ENCODE measurements at regions not wholly inside any gene's neighbourhood (a gene's known extent, or its start where the extent isn't known, plus 50 kb on each side); places are given as distances from the start of the nearest gene placed in this dataset.

DNA sequence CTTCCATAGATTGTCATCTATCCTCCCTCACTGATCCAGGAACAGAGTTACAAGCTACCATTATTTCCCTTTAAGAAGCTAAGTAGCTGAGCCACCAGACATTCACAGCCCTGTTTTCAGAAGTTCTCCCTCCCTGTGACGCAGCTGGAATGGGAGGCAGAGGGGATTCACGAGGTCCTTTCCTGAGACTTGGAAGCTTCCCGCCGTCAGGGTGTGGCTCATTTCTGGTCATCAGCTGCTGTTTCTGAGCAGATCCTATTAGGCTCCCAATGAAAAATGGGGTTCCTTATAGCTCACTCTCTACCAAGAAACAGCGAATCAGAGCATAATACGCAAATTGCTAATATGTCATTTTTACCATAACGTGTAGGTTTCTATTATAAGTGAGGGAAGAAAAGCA, 559.3 kb upstream of the ID2 start:
- Histone ChIP-seq H3K56ac (ENCODE audit: insufficient read length, low read depth, low read length) (no peak overlapping the region), H4K5ac (ENCODE audit: insufficient read length, low read depth, low read length) (no peak overlapping the region), H3K79me1 (ENCODE audit: insufficient read depth, low read depth, low read length, poor library complexity, severe bottlenecking) (no peaks in the 10 kb centered on the region), H3K14ac (ENCODE audit: insufficient read depth, low read length) (no peak overlapping the region), H2BK20ac (ENCODE audit: low read depth, low read length, poor library complexity, severe bottlenecking) (no peak overlapping the region), H4K20me1 (ENCODE audit: control insufficient read depth, insufficient read depth, insufficient read length) (no peaks in the 10 kb centered on the region), H3K27me3 (ENCODE audit: insufficient read depth, low read length) (no peaks in the 10 kb centered on the region), H2BK12ac (ENCODE audit: insufficient read length, low read depth, low read length) (no peak overlapping the region), H3K9me3 (ENCODE audit: control insufficient read depth, low read depth, low read length) (no peaks in the 10 kb centered on the region), H4K91ac (ENCODE audit: insufficient read length, low read depth, low read length) (no peak overlapping the region), H3K9ac (ENCODE audit: extremely low read depth, insufficient read length, low read length) (no peak overlapping the region), H3K18ac (ENCODE audit: insufficient read length, low read depth, low read length) (no peak overlapping the region), H3K4me2 (ENCODE audit: insufficient read depth, insufficient read length, low read length) (no peak overlapping the region), H2BK120ac (ENCODE audit: low read depth, low read length, poor library complexity, severe bottlenecking) (no peak overlapping the region), H3K4me1 (ENCODE audit: insufficient read depth, low read length) (no peaks in the 10 kb centered on the region), H4K8ac (replicated peaks; ENCODE audit: insufficient read length, low read depth, low read length) (no peak overlapping the region), H2AK5ac (ENCODE audit: insufficient read length, low read length) (no peak overlapping the region), H3K23me2 (ENCODE audit: insufficient read length, low read depth, low read length, poor library complexity, severe bottlenecking) (no peaks in the 10 kb centered on the region), H3K79me2 (ENCODE audit: insufficient read depth, low read length) (no peaks in the 10 kb centered on the region), H3T11ph (ENCODE audit: low read length) (no peak overlapping the region), H3K4ac (ENCODE audit: low read depth, low read length) (no peak overlapping the region), H3K23ac (ENCODE audit: insufficient read length, low read depth, low read length) (no peak overlapping the region), H2AFZ (ENCODE audit: low read length) (no peak overlapping the region), H2BK5ac (ENCODE audit: insufficient read length, low read length) (no peak overlapping the region), H3K27ac (ENCODE audit: insufficient read length, low read depth, low read length) (no peak overlapping the region), H2BK15ac (ENCODE audit: low read depth, low read length) (no peak overlapping the region)
- Mint-ChIP-seq H3K27me3 (ENCODE audit: low read depth) (peaks cover 3% of the 10 kb centered on the region; the same call in 1 of the 2 replicates), H3K4me1 (peaks cover 7 to 8% of the 10 kb centered on the region in 2 experiments; a peak in 3 of 4 replicates), H3K4me3 (no peak overlapping the region), H3K9me3 (no peaks in the 10 kb centered on the region), H3K36me3 (ENCODE audit: insufficient read depth in 1 of 3, low read depth in 3 of 3) (no peaks in the 10 kb centered on the region), H3K27ac (no peak overlapping the region)
- DNase-seq = no peak
- TF ChIP-seq, protein P1, sequence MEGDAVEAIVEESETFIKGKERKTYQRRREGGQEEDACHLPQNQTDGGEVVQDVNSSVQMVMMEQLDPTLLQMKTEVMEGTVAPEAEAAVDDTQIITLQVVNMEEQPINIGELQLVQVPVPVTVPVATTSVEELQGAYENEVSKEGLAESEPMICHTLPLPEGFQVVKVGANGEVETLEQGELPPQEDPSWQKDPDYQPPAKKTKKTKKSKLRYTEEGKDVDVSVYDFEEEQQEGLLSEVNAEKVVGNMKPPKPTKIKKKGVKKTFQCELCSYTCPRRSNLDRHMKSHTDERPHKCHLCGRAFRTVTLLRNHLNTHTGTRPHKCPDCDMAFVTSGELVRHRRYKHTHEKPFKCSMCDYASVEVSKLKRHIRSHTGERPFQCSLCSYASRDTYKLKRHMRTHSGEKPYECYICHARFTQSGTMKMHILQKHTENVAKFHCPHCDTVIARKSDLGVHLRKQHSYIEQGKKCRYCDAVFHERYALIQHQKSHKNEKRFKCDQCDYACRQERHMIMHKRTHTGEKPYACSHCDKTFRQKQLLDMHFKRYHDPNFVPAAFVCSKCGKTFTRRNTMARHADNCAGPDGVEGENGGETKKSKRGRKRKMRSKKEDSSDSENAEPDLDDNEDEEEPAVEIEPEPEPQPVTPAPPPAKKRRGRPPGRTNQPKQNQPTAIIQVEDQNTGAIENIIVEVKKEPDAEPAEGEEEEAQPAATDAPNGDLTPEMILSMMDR (conservative IDR thresholded peaks at IDR 0.05) = no peak
- WGBS (ENCODE audit: extremely low coverage, insufficient read length, low lambda C conversion rate) = no CpG with 5 or more reads among the region's 7 CpGs

Data from H9 (cell line).